PC-9 (cell line): ENCODE measurements at regions not wholly inside any gene's neighbourhood (a gene's known extent, or its start where the extent isn't known, plus 50 kb on each side); places are given as distances from the start of the nearest gene placed in this dataset.

ENCODE experiments used
- BruUV-seq: library from RNA; stranded (reverse); fragments of 400-500 nt; replicated peaks from 2 replicates; lab custom pipeline; 2021; lab: Mats Ljungman, UMichigan
- CTCF ChIA-PET: fragments of 300-600 bp; sonication (Branson Sonifier 250); formaldehyde crosslinking; loops from one replicate; lab custom pipeline; 2022; ENCODE audit warnings: antibody characterized with exemption; lab: Charles Lee
- POLR2A ChIA-PET: fragments of 300-600 bp; sonication (Branson Sonifier 250); formaldehyde crosslinking; loops from one replicate; lab custom pipeline; 2022; ENCODE audit warnings: antibody characterized with exemption; ENCODE audit not compliant: unreplicated experiment; lab: Charles Lee
- DNase-seq, 2 experiments: peaks; one replicate each; pipeline versions ENCODE4 v3.0.0 to v3.0.0-alpha.2; 2015 to 2022; ENCODE audit warnings: mixed read lengths in 1 of 2
- H2AFZ ChIP-seq: fragments of 200-600 bp; sonication (generic); 2 replicates; pipeline ENCODE4 v1.8.1; 2017; ENCODE audit warnings: antibody characterized with exemption
- H3F3A ChIP-seq: fragments of 200-600 bp; sonication (generic); 2 replicates; pipeline ENCODE4 v1.8.1; 2017; ENCODE audit warnings: antibody characterized with exemption, mild to moderate bottlenecking, low read depth; ENCODE audit not compliant: insufficient read depth
- H3K27ac ChIP-seq: fragments of 200-600 bp; sonication (generic); 2 replicates; pipeline ENCODE4 v1.6.1; 2016; ENCODE audit warnings: mixed run types
- H3K27me3 ChIP-seq: fragments of 200-600 bp; sonication (generic); 2 replicates; pipeline ENCODE4 v1.6.1; 2016; ENCODE audit warnings: low read depth, mixed run types; ENCODE audit not compliant: insufficient read depth
- H3K36me3 ChIP-seq: fragments of 200-600 bp; sonication (generic); 2 replicates; pipeline ENCODE4 v1.6.1; 2016; ENCODE audit warnings: low read depth, mixed run types
- H3K4me1 ChIP-seq: fragments of 200-600 bp; sonication (generic); replicated peaks from 2 replicates; pipeline ENCODE4 v1.6.1; 2016; ENCODE audit warnings: mixed run types; ENCODE audit not compliant: insufficient read depth
- H3K4me2 ChIP-seq: fragments of 200-600 bp; sonication (generic); 2 replicates; pipeline ENCODE4 v1.6.1; 2017; ENCODE audit warnings: mixed run types
- H3K4me3 ChIP-seq: fragments of 200-600 bp; sonication (generic); 2 replicates; pipeline ENCODE4 v1.6.1; 2016; ENCODE audit warnings: mixed run types
- H3K79me2 ChIP-seq: fragments of 200-600 bp; sonication (generic); 2 replicates; pipeline ENCODE4 v1.6.1; 2017; ENCODE audit warnings: low read depth, mixed run types
- H3K9me2 ChIP-seq: fragments of 200-600 bp; sonication (generic); 2 replicates; pipeline ENCODE4 v1.8.1; 2017; ENCODE audit warnings: mild to moderate bottlenecking; ENCODE audit not compliant: insufficient read depth
- H3K9me3 ChIP-seq: fragments of 200-600 bp; sonication (generic); 2 replicates; pipeline ENCODE4 v1.8.1; 2016; ENCODE audit warnings: low read depth; ENCODE audit not compliant: insufficient read depth
- H4K20me1 ChIP-seq: fragments of 200-600 bp; sonication (generic); 2 replicates; pipeline ENCODE4 v1.8.1; 2017; ENCODE audit not compliant: insufficient read depth
- EZH2 ChIP-seq: fragments of 200-600 bp; sonication (generic); IDR thresholded peaks from 2 replicates; pipeline ENCODE4 v1.8.0; 2017; ENCODE audit warnings: antibody characterized with exemption, low read depth
- intact Hi-C: fragments of 100-400 bp; cut with micrococcal nuclease; formaldehyde crosslinking; loops from one replicate; pipeline ENCODE4 v1.10.0; 2022; ENCODE audit not compliant: unreplicated experiment
- TF ChIP-seq, protein P1 (sequence below): fragments of 200-600 bp; sonication (generic); conservative IDR thresholded peaks from 2 replicates; pipeline ENCODE4 v1.6.1; 2017; ENCODE audit warnings: mixed run types, antibody characterized with exemption, mild to moderate bottlenecking, moderate library complexity

DNA sequence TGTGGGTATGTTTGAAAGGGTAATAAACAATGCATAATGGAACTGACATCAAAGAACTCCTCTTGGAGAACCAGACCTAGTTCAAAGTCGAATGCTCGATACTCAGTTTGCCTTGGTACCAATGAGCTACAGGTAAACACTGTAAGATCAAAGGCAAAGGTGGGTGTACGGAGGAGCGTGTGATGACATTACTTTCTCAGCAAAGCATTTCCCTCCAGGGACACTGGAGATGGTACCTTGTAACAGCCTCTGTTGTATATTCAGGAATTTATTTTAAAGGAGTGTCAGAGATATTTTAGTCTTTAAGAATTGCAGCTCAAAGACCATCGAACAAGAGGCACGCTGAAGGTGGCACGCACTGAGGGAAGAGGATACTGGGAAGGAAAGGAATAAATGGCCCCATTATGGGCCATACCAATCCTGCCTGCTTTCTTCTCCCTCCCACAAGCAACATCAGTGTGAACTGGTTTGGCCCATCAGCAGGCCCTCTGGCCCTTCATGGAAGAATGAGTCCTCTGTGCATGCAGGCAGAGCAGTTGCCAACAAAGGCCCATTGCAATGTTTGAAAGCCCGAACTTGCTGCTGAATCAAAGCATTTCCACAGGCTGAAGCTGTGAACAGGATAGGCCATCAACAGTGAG, 410.2 kb downstream of the ACTL7B start:
- intact Hi-C loops: loop anchor here (2.0 kb wide), 4 partner anchors 27 to 345 kb away; no protein-coding TSS in a partner anchor
- BruUV-seq: no TSS peak
- H3K4me3 ChIP-seq: no peak overlapping the region
- H4K20me1 ChIP-seq: no peaks in the 10 kb centered on the region
- POLR2A ChIA-PET: no interaction called here
- no peak for TF ChIP-seq EZH2
- TF ChIP-seq, protein P1, sequence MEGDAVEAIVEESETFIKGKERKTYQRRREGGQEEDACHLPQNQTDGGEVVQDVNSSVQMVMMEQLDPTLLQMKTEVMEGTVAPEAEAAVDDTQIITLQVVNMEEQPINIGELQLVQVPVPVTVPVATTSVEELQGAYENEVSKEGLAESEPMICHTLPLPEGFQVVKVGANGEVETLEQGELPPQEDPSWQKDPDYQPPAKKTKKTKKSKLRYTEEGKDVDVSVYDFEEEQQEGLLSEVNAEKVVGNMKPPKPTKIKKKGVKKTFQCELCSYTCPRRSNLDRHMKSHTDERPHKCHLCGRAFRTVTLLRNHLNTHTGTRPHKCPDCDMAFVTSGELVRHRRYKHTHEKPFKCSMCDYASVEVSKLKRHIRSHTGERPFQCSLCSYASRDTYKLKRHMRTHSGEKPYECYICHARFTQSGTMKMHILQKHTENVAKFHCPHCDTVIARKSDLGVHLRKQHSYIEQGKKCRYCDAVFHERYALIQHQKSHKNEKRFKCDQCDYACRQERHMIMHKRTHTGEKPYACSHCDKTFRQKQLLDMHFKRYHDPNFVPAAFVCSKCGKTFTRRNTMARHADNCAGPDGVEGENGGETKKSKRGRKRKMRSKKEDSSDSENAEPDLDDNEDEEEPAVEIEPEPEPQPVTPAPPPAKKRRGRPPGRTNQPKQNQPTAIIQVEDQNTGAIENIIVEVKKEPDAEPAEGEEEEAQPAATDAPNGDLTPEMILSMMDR: no peak
- no peak overlapping the region for H2AFZ ChIP-seq
- CTCF ChIA-PET: no interaction called here
- no peaks in the 10 kb centered on the region for H3K79me2 ChIP-seq
- peak overlapping the region; percentile 68 for H3K4me2 ChIP-seq
- H3K9me3 ChIP-seq: peaks cover 10% of the 10 kb centered on the region; the same call in 1 of the 2 replicates
- H3K27ac ChIP-seq: peak overlapping the region; percentile 80
- DNase-seq: no peak
- peaks cover 39% of the 10 kb centered on the region for H3K4me1 ChIP-seq
- H3K36me3 ChIP-seq: no peaks in the 10 kb centered on the region
- no peaks in the 10 kb centered on the region for H3K27me3 ChIP-seq
- H3K9me2 ChIP-seq: no peaks in the 10 kb centered on the region
- H3F3A ChIP-seq: peaks cover 25% of the 10 kb centered on the region

DNA sequence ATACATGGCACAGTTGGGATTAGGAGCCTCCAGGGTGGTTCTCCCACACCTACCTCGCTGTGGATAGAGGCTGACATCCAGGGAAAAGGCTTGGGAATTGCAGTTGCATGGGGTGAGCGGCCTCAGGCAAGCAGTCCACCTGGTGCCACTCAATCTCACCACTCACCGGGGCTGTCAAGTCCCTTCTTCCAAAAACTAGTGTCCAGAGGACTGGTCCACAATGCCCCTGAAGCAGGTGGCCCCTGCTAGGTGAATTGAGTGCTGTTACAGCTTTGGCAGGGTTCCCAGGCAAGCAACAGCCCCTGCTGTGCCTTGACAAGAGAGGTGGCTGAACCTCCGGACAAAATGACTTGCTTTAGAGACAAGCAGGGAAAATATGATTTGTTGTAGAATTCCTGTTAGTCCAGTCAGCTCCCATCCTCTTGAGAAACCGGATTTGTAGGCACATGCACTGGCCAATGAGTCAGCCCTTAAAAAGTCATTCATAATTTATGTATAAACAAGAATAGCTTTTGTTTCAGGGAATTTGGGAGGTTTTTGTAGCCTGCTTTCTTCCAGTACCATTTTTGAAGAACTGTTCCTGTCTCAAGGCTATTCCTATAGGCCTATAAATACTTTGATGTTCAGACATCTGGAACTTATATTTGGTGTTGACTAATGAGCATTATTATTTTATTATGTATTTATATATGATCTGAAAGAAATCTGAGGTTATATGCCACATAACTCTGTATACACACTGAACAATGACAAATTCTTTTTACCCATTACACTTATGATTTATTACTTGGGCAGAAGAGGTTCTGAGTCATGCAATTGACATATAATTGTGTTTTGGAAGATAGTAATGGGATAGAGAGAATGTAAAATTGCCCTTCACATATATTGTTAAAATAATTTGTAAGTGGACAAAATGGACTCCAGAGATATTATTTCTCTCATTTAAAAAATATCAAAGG, 411.1 kb downstream of the ACTL7B start:
- Histone ChIP-seq H3K36me3 (no peaks in the 10 kb centered on the region), H3K9me3 (peaks cover 10% of the 10 kb centered on the region; the same call in 1 of the 2 replicates), H2AFZ (peak overlapping the region; percentile 11; the same call in 1 of the 2 replicates), H3K27ac (peak overlapping the region; percentile 80), H3K4me1 (peaks cover 45% of the 10 kb centered on the region), H3K9me2 (no peaks in the 10 kb centered on the region), H3K4me2 (peak overlapping the region; percentile 68), H3K27me3 (no peaks in the 10 kb centered on the region), H3F3A (peaks cover 25% of the 10 kb centered on the region), H4K20me1 (no peaks in the 10 kb centered on the region), H3K4me3 (peak overlapping the region; percentile 34; the same call in 1 of the 2 replicates), H3K79me2 (no peaks in the 10 kb centered on the region)
- intact Hi-C loops: loop anchor here (1.0 to 5.0 kb wide), 8 partner anchors 28 to 955 kb away; partner anchors contain the start of gene KLF4
- TSS peak; percentile 86 for BruUV-seq
- ChIA-PET POLR2A (interaction anchor here (0.7 kb wide), 2 partner anchors 693 to 878 kb away, joined by 7 to 9 read pairs; no protein-coding TSS in a partner anchor), CTCF (interaction anchor here (0.5 to 1.2 kb wide), 3 partner anchors 108 to 1120 kb away, joined by 3 to 6 read pairs (median 3); no protein-coding TSS in a partner anchor)
- TF ChIP-seq, protein P1: no peak
- TF ChIP-seq EZH2: no peak
- peak; percentile 71 to 95 for DNase-seq

DNA sequence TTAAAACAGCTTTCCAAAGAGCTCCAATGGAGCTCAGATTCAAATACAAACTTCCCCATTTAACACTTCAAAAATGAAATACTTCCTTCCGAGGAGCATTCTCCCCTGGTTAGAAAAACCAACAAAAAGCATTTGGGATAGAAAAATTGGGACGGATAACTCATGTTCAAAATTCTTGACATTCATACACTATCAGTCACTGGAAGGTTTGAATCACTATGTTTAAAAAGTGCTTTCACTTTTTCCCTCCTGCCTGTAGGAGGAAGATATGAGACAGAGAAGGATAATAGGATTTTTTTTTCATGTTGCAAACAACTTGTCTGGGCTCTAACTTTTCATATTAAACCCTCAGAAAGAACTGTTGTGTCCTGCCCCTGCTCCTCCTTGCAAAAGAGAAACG, 412.0 kb downstream of the ACTL7B start:
- intact Hi-C loops: loop anchor here (1.0 to 5.0 kb wide), 8 partner anchors 29 to 954 kb away; partner anchors contain the start of gene KLF4
- TF ChIP-seq, protein P1: no peak
- TF ChIP-seq EZH2: no peak
- CTCF ChIA-PET: interaction anchor here (0.7 to 1.2 kb wide), 2 partner anchors 172 to 1579 kb away, joined by 3 read pairs; no protein-coding TSS in a partner anchor

More for the DNA sequence above, 412.0 kb downstream of the ACTL7B start:
- POLR2A ChIA-PET: interaction anchor here (0.6 to 0.7 kb wide), 4 partner anchors 30 to 423 kb away, joined by 4 to 9 read pairs (median 4); no protein-coding TSS in a partner anchor
- BruUV-seq: no TSS peak
- no peaks in the 10 kb centered on the region for H3K27me3 ChIP-seq
- H3K79me2 ChIP-seq: no peaks in the 10 kb centered on the region
- no peak overlapping the region for H3K4me3 ChIP-seq
- peaks cover 30% of the 10 kb centered on the region for H3F3A ChIP-seq
- peak overlapping the region; percentile 80 for H3K27ac ChIP-seq
- H4K20me1 ChIP-seq: no peaks in the 10 kb centered on the region
- no peak overlapping the region for H2AFZ ChIP-seq
- no peaks in the 10 kb centered on the region for H3K36me3 ChIP-seq
- H3K4me1 ChIP-seq: peaks cover 49% of the 10 kb centered on the region
- H3K9me2 ChIP-seq: no peaks in the 10 kb centered on the region
- peak in 1 of 2 experiments; percentile 71 for DNase-seq
- H3K9me3 ChIP-seq: peaks cover 10% of the 10 kb centered on the region; the same call in 1 of the 2 replicates
- peak overlapping the region; percentile 68 for H3K4me2 ChIP-seq
